K562 (cell line): ENCODE measurements at regions not wholly inside any gene's neighbourhood (a gene's known extent, or its start where the extent isn't known, plus 50 kb on each side); places are given as distances from the start of the nearest gene placed in this dataset.

ENCODE experiments used
- CBX5 ChIP-seq: IDR thresholded peaks from 2 replicates; pipeline ENCODE4 v1.6.1; 2014; ENCODE audit warnings: low read depth, borderline replicate concordance
- CTBP1 ChIP-seq: fragments of 450-650 bp; IDR thresholded peaks from 2 replicates; pipeline ENCODE4 v1.6.1; 2016; ENCODE audit warnings: borderline replicate concordance
- DIDO1 ChIP-seq: fragments of 450-650 bp; IDR thresholded peaks from 2 replicates; pipeline ENCODE4 v1.6.1; 2016; ENCODE audit warnings: low read depth, missing biosample characterization, missing genetic modification characterization
- ILK ChIP-seq: fragments of 450-650 bp; IDR thresholded peaks from 2 replicates; pipeline ENCODE4 v1.6.1; 2016; ENCODE audit warnings: missing genetic modification characterization, low read depth, mild to moderate bottlenecking, missing compliant biosample characterization, moderate library complexity, borderline replicate concordance
- KAT7 ChIP-seq: sonication (generic); formaldehyde crosslinking; IDR thresholded peaks from 2 replicates; pipeline ENCODE4 v1.8.0; 2022; ENCODE audit warnings: missing genetic modification reagents, mild to moderate bottlenecking, borderline replicate concordance
- L3MBTL2 ChIP-seq: fragments of 450-650 bp; IDR thresholded peaks from 2 replicates; pipeline ENCODE4 v1.6.1; 2016; ENCODE audit warnings: mild to moderate bottlenecking, moderate library complexity
- MCM5 ChIP-seq: fragments of 450-650 bp; IDR thresholded peaks from 2 replicates; pipeline ENCODE4 v1.6.1; 2016; ENCODE audit warnings: low read depth
- MXD1 ChIP-seq: fragments of 250-450 bp; sonication (Bioruptor Pico); IDR thresholded peaks from 2 replicates; pipeline ENCODE4 v1.8.0; 2021; ENCODE audit warnings: borderline replicate concordance, mild to moderate bottlenecking, moderate library complexity; ENCODE audit not compliant: poor library complexity, severe bottlenecking
- MYC ChIP-seq, 2 experiments: fragments of 250-450 bp in 1 of 2; sonication (Bioruptor Pico) in 1 of 2; IDR thresholded peaks; 2 replicates each; pipeline versions ENCODE4 v1.5.1 to v1.6.1; 2012 to 2021; ENCODE audit warnings: low read depth in 2 of 2, borderline replicate concordance in 1 of 2, improper control_type of control experiment in 1 of 2, low read length in 1 of 2, mild to moderate bottlenecking in 1 of 2, moderate library complexity in 1 of 2
- NFE2 ChIP-seq: IDR thresholded peaks from 2 replicates; pipeline ENCODE4 v1.6.1; 2014; ENCODE audit warnings: antibody characterized with exemption, low read depth
- NR2F6 ChIP-seq: fragments of 450-650 bp; formaldehyde crosslinking; IDR thresholded peaks from 2 replicates; pipeline ENCODE4 v1.4.0; 2020; ENCODE audit warnings: mild to moderate bottlenecking
- POU5F1 ChIP-seq: fragments of 150-350 bp; IDR thresholded peaks from 2 replicates; pipeline ENCODE4 v1.6.1; 2014; ENCODE audit warnings: borderline replicate concordance, low read length, low read depth, mild to moderate bottlenecking; ENCODE audit not compliant: partially characterized antibody
- RCOR1 ChIP-seq, 2 experiments: IDR thresholded peaks; 2 replicates each; pipeline ENCODE4 v1.6.1; 2012; ENCODE audit warnings: low read depth in 2 of 2, low read length in 2 of 2, borderline replicate concordance in 1 of 2, improper control_type of control experiment in 1 of 2
- SMARCA4 ChIP-seq: fragments of 450-650 bp; IDR thresholded peaks from 2 replicates; pipeline ENCODE4 v1.6.1; 2016
- SRSF3 ChIP-seq: fragments of 200-400 bp; formaldehyde crosslinking; IDR thresholded peaks from 2 replicates; pipeline ENCODE4 v1.6.1; 2016; ENCODE audit warnings: mild to moderate bottlenecking, low read length, moderate library complexity; ENCODE audit not compliant: insufficient read depth
- SRSF9 ChIP-seq: fragments of 200-400 bp; formaldehyde crosslinking; IDR thresholded peaks from 2 replicates; pipeline ENCODE4 v1.6.1; 2017; ENCODE audit warnings: low read depth, low read length, borderline replicate concordance
- TEAD4 ChIP-seq, 2 experiments: sonication (generic) in 1 of 2; formaldehyde crosslinking in 1 of 2; IDR thresholded peaks; 2 replicates each; pipeline versions ENCODE4 v1.6.1 to v1.8.0; 2012 to 2022; ENCODE audit warnings: borderline replicate concordance in 1 of 2, inconsistent platforms in 1 of 2, low read length in 1 of 2, mild to moderate bottlenecking in 1 of 2, missing genetic modification reagents in 1 of 2
- U2AF1 ChIP-seq: fragments of 200-400 bp; formaldehyde crosslinking; optimal IDR thresholded peaks from 2 replicates; pipeline ENCODE3; 2017; ENCODE audit warnings: mild to moderate bottlenecking, low read depth, low read length, moderate library complexity
- ZFP1 ChIP-seq: fragments of 450-650 bp; formaldehyde crosslinking; IDR thresholded peaks from 2 replicates; pipeline ENCODE4 v1.4.0; 2020; ENCODE audit warnings: mild to moderate bottlenecking, mixed read lengths
- ZNF165 ChIP-seq: fragments of 250-450 bp; sonication (Bioruptor Pico); IDR thresholded peaks from 2 replicates; pipeline ENCODE4 v1.4.0; 2020; ENCODE audit warnings: borderline replicate concordance
- ZNF23 ChIP-seq: fragments of 250-450 bp; sonication (Bioruptor Pico); IDR thresholded peaks from 2 replicates; pipeline ENCODE4 v1.4.0; 2020; ENCODE audit warnings: mild to moderate bottlenecking
- ZNF354B ChIP-seq: fragments of 250-450 bp; sonication (Bioruptor Pico); IDR thresholded peaks from 2 replicates; pipeline ENCODE4 v1.4.0; 2020
- ZNF79 ChIP-seq: fragments of 250-450 bp; sonication (Bioruptor Pico); IDR thresholded peaks from 2 replicates; pipeline ENCODE4 v1.4.0; 2020; ENCODE audit warnings: low read depth, mild to moderate bottlenecking, moderate library complexity
- TF ChIP-seq, protein P1 (sequence below), 2 experiments: IDR thresholded peaks; 2 replicates each; pipeline ENCODE4 v1.6.1; 2012; ENCODE audit warnings: improper control_type of control experiment in 2 of 2, low read depth in 2 of 2, low read length in 2 of 2, borderline replicate concordance in 1 of 2
- TF ChIP-seq, protein P2 (sequence below): IDR thresholded peaks from 2 replicates; pipeline ENCODE4 v1.6.1; 2014; ENCODE audit warnings: antibody characterized with exemption

DNA sequence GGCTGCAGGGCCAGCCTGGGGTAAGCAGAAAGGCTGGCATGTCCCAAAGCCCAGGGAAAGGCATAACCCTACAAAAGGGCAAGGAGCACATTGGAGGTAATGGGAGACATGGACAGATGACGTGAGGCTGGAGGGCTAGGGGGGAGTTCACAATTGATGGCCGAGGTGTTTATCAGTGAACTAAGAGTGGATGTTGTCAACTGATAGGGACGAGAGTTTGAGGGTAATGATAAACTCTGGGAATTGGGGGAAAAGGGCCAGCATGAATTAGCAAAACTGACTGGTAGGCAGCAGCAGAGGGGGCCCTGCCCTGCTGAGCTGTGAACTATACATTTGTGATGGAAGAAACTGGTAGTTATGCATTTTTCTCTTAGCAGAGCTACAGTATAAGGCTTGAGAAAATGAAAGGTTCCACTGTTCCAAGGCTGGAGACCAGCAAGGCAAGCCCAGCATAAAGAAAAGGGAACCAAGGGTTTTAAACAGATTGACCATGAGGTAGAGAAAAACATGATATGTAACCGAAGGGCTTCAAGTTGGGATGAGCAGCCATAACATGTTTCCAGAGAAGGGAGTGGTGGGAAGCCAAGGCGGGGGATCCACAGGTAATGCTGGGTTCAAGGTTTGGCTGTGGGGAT is 98.1 kb upstream of the MLN start (continued):
- TF ChIP-seq MCM5: no peak
- TF ChIP-seq RCOR1 (IDR thresholded peaks at IDR 0.05; ENCODE audit: borderline replicate concordance in 1 of 2, low read depth in 2 of 2, low read length in 2 of 2): peak in 1 of 2 experiments; percentile 54; a peak in 1 of 4 replicates
- TF ChIP-seq ZNF165: no peak
- peak; percentile 46; the same call in 1 of the 2 replicates for TF ChIP-seq CTBP1
- no peak for TF ChIP-seq SRSF9
- TF ChIP-seq TEAD4 (IDR thresholded peaks at IDR 0.05; ENCODE audit: low read length): peak; percentile 59; the same call in 1 of the 2 replicates
- no peak for TF ChIP-seq TEAD4 (CRISPR knock-in tag; IDR thresholded peaks at IDR 0.05; ENCODE audit: borderline replicate concordance)
- TF ChIP-seq, protein P1, sequence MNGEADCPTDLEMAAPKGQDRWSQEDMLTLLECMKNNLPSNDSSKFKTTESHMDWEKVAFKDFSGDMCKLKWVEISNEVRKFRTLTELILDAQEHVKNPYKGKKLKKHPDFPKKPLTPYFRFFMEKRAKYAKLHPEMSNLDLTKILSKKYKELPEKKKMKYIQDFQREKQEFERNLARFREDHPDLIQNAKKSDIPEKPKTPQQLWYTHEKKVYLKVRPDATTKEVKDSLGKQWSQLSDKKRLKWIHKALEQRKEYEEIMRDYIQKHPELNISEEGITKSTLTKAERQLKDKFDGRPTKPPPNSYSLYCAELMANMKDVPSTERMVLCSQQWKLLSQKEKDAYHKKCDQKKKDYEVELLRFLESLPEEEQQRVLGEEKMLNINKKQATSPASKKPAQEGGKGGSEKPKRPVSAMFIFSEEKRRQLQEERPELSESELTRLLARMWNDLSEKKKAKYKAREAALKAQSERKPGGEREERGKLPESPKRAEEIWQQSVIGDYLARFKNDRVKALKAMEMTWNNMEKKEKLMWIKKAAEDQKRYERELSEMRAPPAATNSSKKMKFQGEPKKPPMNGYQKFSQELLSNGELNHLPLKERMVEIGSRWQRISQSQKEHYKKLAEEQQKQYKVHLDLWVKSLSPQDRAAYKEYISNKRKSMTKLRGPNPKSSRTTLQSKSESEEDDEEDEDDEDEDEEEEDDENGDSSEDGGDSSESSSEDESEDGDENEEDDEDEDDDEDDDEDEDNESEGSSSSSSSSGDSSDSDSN (IDR thresholded peaks at IDR 0.05; ENCODE audit: borderline replicate concordance in 1 of 2, low read depth in 2 of 2, low read length in 2 of 2): no peak
- no peak for TF ChIP-seq MXD1 (CRISPR knock-in tag)
- no peak for TF ChIP-seq SRSF3
- no peak for TF ChIP-seq ZNF79 (CRISPR knock-in tag)
- TF ChIP-seq POU5F1: no peak
- peak; percentile 76 for TF ChIP-seq SMARCA4
- TF ChIP-seq NFE2: peak; percentile 81
- 0 out of 2 replicates have a peak, but pooled peaks have one; percentile 18 for TF ChIP-seq L3MBTL2
- TF ChIP-seq DIDO1: no peak
- no peak for TF ChIP-seq ILK (tag)
- TF ChIP-seq ZNF354B (CRISPR knock-in tag): peak; percentile 39; the same call in 1 of the 2 replicates
- TF ChIP-seq MYC (IDR thresholded peaks at IDR 0.05; ENCODE audit: low read depth, low read length): 0 out of 2 replicates have a peak, but pooled peaks have one; percentile 34
- no peak for TF ChIP-seq MYC (CRISPR knock-in tag; IDR thresholded peaks at IDR 0.05; ENCODE audit: borderline replicate concordance, low read depth)
- TF ChIP-seq ZNF23: no peak
- no peak for TF ChIP-seq ZFP1 (CRISPR knock-in tag)
- TF ChIP-seq KAT7 (CRISPR knock-in tag): no peak
- TF ChIP-seq, protein P2, sequence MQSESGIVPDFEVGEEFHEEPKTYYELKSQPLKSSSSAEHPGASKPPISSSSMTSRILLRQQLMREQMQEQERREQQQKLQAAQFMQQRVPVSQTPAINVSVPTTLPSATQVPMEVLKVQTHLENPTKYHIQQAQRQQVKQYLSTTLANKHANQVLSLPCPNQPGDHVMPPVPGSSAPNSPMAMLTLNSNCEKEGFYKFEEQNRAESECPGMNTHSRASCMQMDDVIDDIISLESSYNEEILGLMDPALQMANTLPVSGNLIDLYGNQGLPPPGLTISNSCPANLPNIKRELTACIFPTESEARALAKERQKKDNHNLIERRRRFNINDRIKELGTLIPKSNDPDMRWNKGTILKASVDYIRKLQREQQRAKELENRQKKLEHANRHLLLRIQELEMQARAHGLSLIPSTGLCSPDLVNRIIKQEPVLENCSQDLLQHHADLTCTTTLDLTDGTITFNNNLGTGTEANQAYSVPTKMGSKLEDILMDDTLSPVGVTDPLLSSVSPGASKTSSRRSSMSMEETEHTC: no peak
- no peak for TF ChIP-seq NR2F6 (CRISPR knock-in tag)
- TF ChIP-seq CBX5: no peak
- TF ChIP-seq U2AF1: no peak
